Effector CD4-positive, alpha-beta T cell (primary cell): ENCODE measurements at regions not wholly inside any gene's neighbourhood (a gene's known extent, or its start where the extent isn't known, plus 50 kb on each side); places are given as distances from the start of the nearest gene placed in this dataset.

Experiments used
- DNase-seq: peaks from one replicate; pipeline ENCODE4 v3.0.0-alpha.2; 2020

DNA sequence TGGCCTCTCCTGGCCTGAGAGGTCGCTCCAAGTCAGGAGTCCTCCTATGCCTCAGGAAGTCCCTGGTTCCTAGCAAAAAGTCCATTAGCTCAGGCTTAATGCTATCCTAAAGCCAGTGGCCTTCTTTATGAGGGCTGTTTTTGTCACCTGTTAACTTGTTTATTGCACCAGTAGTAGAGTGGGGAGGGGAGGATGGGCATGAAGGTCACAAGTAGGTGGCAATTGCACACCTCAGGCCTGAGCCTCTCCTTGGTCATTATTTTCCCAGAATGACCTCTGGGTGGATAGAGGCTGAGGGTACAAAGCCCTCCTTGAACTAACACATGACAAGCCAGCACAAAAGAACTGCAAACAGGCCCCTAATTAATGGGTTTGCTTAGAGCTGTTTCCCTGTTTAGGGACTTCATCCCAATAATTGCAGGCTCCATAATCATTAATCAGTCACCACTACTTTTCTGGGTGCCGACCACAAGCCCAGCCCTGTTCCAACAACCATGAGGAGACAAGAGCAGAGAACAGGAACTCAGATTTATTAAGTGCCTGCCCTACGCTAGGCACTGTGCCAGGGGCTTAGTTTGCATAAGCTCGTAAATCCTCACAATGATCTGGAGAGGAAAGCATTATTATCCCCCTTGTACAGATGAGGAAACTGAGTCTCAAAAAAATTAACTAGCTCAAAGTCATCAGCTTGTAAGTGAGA lies 123.0 kb upstream of the PKDCC start:
- no peak for DNase-seq

GRCh38 chr2:41925712-41926111 lies 122.1 kb upstream of the PKDCC start:
- DNase-seq: no peak

GRCh38 chr2:41926614-41927580 lies 120.9 kb upstream of the PKDCC start:
- DNase-seq: no peak

DNA sequence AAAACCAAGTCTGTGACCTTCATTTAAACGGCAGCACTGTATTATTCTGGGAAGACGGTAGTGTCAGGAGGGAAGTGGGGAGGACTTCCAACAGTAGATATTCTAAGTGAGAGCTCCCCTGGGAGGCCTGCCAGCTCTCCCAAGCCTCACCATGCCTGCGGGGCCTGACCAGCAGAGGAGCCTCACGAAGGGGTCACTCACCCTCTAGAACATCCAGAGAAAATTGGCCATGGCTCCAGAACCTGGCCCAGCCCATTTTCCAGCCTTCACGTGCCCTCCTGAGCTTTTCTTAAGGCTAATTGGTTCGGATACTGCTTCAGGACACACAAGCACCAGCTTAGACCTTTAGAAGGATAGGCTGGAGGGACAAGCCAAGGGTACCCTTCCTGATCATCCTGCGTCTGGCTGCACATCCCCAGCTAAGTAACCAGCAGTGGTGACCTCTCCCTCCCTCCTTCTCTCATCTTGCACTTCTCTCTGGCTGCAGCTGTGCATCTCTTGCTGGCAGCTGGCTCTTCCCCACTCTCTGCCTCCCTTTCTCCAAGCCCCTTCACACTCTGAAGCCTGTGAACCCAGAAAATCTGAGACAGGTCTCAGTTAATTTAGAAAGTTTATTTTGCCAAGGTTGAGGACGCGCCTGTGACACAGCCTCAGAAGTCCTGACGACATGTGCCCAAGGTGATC lies 120.1 kb upstream of the PKDCC start:
- no peak for DNase-seq

- no peak for DNase-seq
Observed at GRCh38 chr2:41928526-41928925, 119.3 kb upstream of the PKDCC start.

GRCh38 chr2:41930807-41931566 lies 116.8 kb upstream of the PKDCC start:
- DNase-seq: no peak

DNA sequence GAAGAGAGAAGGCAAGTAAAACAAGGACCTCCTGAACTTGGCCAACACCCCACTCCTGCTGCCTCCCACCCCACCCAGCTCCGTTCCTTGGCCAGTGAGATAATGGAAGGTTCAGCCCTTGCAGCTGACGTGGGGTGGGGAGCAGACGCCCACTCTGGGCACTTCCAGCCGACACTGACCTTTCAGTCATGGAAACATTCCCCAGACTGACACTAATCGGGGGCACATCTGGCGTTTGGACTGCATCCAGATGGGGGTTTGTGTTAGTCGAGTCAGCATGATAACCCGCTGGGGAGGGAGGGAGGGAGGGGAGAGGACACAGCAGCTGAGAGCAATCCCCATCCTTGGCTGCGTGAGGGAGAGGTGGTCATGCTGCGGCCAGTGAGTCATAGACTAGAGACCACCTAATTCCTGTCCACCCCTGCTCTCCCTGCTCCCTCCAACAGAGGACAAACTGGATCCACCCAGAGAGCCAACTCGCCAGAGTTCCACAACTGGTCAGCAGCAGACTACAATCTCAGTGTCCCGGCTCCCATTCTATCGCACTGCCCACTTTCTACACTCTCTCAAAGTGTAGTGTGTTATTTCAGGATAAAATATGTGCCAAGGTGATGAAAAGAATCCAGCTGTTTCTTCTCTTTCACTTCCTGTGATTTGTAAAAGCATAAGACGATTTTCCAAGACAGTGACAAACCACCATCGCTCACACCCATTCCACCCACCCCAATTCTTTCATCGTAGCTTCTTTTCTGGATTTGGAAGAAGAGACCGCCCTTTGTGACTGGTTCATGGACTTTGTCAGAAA lies 115.4 kb upstream of the PKDCC start:
- no peak for DNase-seq

- DNase-seq: no peak
Observed at GRCh38 chr2:41933046-41933420, 114.8 kb upstream of the PKDCC start.

DNA sequence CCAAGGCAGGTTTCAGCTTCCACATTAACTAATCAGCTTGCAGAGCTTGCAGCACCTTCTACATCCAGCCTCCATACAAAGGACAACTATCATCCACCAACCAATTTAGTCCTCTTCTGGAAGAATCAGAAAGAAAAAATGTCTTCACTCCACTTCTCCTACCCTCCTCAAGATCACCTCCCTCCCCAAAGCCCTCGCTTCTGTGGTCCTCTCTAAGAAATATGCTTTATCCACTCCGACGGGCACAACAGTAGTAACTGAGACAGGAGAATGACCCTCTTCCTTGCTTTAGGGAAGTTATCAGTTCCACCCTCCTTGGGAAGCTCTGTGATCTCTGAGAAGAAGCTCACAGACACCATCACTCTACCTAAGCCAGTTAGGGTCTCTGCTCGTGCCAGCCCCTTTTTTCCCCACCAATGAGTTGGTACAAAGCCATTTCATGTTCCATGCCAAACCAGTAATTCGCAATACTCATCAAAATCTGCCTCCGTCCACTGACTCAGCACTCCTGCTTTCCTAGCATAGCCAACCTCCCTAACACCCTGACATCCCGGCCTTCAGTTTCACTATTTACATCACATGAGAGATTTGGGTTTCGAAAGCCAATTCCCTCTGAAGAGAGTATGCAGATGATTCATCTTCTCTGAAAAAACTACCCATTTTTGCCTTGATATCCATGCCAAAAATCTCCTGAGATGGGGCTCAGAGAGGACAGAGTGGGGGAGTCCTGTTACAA lies 114.1 kb upstream of the PKDCC start:
- DNase-seq: no peak

GRCh38 chr2:41934329-41934958 lies 113.4 kb upstream of the PKDCC start:
- no peak for DNase-seq

DNA sequence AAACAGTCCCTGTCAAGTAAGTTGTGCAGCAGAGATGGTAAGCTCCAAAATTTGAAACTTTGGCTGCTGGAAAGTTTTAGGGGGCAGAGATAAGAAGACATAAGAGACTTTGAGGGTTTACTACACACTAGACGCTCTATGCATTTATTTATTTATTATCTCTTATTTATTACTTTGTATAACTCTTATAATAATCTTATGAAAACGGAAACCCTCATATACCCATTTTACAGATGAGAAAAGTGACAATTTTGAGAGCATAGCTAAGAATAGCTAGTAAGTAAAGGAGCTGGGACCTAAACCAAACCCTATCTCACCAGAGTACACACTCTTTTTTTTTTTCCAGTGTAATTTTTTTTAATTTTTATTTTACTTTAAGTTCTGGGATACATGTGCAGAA lies 112.8 kb upstream of the PKDCC start:
- DNase-seq: no peak

DNA sequence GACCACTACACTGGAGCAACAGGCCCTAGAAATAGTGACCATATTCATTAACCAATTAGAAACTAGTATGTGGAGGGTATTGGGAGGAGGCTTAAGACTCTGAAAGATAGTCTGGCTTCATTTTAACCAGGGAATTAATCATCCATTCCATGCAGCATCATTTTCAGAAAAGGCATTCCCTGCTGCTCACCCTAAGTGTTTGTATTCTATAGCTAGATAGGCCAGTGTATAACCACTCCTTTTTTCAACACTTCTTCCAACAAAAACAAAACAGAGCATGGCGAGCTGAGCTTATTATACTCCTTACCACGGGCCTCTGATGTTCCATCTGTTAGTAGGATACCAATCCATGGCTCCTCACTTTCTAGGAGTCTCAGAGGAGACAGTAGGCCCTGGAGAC lies 112.0 kb upstream of the PKDCC start:
- no peak for DNase-seq

DNA sequence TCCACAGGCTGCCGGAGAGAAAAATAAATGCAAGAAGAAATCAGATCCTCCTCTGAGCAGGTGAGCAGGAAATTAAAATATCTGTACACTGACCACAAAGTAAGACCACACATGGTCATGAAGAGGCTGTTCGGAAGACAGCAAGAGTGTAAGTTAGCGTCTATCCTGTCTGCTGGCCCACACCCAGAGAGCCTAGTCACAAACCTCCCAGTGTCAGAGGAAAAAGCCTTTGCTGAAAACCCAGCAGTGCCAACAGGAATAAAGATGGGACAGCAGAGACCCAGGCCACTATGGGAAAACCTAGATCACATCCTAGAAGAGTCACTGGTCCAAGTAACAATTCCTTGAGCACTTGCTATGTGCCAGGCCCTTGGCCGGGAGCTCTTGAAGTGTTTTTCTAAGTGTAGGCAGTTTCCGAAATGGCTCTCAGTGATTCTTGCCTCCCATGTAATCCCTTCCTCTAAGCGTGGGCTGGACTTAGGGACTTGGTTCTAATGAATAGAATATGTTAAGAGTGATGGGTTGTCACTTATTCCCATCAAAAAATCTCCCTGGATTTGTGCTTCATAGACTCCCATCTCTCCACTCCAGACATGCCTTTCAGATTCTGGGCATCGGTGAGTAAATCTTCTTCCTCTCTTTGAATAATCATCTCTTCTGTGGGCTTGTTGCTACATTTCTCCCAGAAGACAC lies 110.9 kb upstream of the PKDCC start:
- DNase-seq: no peak

DNA sequence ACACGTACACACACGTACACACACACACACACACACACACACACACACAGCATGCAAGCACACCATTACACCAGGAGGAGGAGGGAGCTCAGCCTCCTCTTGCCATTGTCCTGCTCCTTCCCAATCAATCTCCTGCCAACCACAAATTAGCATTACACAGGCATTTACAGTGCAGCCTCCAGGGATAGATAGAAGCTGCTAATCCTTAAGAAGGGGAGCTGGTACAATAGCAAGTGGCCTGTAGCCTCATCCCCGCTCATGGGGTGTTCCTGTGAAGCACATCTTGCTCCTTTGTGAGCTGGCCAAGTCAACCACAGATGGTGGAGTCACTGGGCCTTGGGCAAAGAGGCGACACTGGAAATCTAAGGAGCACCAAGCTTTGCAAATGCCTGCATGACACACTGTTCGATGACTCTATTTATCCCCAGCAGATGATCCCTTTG lies 110.3 kb upstream of the PKDCC start:
- DNase-seq: no peak

GRCh38 chr2:41937921-41938708 lies 109.7 kb upstream of the PKDCC start:
- no peak for DNase-seq

- no peak for DNase-seq
Observed at GRCh38 chr2:41940060-41940744, 107.6 kb upstream of the PKDCC start.

- DNase-seq: no peak
Observed at GRCh38 chr2:41940745-41941063, 107.1 kb upstream of the PKDCC start.

DNA sequence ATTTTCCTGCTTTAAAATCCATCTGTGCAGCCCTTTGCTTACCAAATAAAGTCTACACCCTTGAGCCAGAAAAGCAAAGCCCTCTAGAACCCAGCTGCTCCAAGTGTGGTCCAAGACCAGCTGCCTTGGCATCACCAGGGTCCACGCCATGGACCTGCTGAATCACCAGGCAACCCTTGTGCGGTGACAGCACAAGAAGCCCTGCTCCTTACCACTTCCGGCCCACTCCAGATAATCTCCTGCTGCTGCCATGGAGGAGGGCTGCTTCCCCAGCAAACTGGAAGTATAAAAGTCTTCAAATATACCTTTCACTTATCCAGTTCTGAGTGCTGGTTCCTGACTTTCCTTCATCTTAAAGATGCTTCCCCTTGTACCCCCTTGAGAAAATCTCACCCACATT lies 106.0 kb upstream of the PKDCC start:
- no peak for DNase-seq

DNA sequence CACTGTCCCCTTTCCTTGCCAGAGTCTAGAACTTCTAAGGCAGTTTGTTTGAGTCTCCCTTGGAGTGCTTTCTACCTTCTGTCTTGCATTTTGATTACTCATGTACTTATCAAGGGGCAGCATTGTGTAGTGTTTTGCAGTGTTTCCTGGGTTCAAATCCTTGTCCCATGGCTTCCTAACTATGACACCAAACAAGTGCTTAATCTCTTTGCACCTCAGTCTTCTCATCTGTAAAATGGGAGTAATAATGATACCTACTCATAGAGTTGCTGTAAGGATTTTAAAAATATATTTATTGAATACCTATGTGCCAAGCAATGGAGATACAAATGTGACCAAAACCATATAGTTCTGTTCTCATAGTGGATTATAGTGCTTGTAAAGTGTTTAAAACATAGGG lies 105.5 kb upstream of the PKDCC start:
- no peak for DNase-seq
